MCF 10A (cell line): ENCODE measurements at regions not wholly inside any gene's neighbourhood (a gene's known extent, or its start where the extent isn't known, plus 50 kb on each side); places are given as distances from the start of the nearest gene placed in this dataset.

ENCODE experiments used
- BruUV-seq: library from RNA; stranded (reverse); fragments of 400-500 nt; replicated peaks from 2 replicates; lab custom pipeline; 2021; lab: Mats Ljungman, UMichigan
- CTCF ChIA-PET: fragments of 300-600 bp; sonication (Branson Sonifier 250); formaldehyde crosslinking; extraction: SDS; loops from one replicate; lab custom pipeline; 2021; ENCODE audit warnings: antibody characterized with exemption, inconsistent platforms; lab: Yijun Ruan, JAX
- POLR2A ChIA-PET: fragments of 300-600, 350-650 bp; sonication (Branson Sonifier 250); formaldehyde crosslinking; extraction: SDS; loops from one replicate; lab custom pipeline; 2020; ENCODE audit warnings: antibody characterized with exemption, inconsistent platforms; lab: Yijun Ruan, JAX
- DNase-seq: peaks from one replicate; pipeline ENCODE4 v3.0.0-alpha.2; 2018; ENCODE audit not compliant: unreplicated experiment
- H3K27ac Mint-ChIP-seq: one replicate; pipeline ENCODE4 v1.8.0; 2022; ENCODE audit warnings: mild to moderate bottlenecking, low read depth, mixed read lengths; ENCODE audit not compliant: unreplicated experiment
- H3K27me3 Mint-ChIP-seq: one replicate; pipeline ENCODE4 v1.8.0; 2022; ENCODE audit warnings: mixed read lengths; ENCODE audit not compliant: insufficient read depth, unreplicated experiment
- H3K36me3 Mint-ChIP-seq: one replicate; pipeline ENCODE4 v1.8.0; 2022; ENCODE audit warnings: mild to moderate bottlenecking, moderate library complexity, mixed read lengths; ENCODE audit not compliant: insufficient read depth, unreplicated experiment
- H3K4me1 Mint-ChIP-seq: one replicate; pipeline ENCODE4 v1.8.0; 2022; ENCODE audit warnings: mixed read lengths; ENCODE audit not compliant: insufficient read depth, unreplicated experiment
- H3K4me3 Mint-ChIP-seq: one replicate; pipeline ENCODE4 v1.8.0; 2022; ENCODE audit warnings: mild to moderate bottlenecking, moderate library complexity, mixed read lengths; ENCODE audit not compliant: unreplicated experiment
- H3K9me3 Mint-ChIP-seq: one replicate; pipeline ENCODE4 v1.8.0; 2022; ENCODE audit warnings: mixed read lengths; ENCODE audit not compliant: unreplicated experiment
- CTCF ChIP-seq: fragments of 200-600 bp; IDR thresholded peaks from one replicate; pipeline ENCODE4 v1.8.0; 2022; ENCODE audit warnings: antibody characterized with exemption, mild to moderate bottlenecking; ENCODE audit not compliant: unreplicated experiment
- intact Hi-C: fragments of 100-400 bp; cut with micrococcal nuclease; formaldehyde crosslinking; loops from 2 replicates; pipeline ENCODE4 v1.14.1; 2022

- Mint-ChIP-seq H3K4me1 (no peaks in the 10 kb centered on the region), H3K27ac (no peak overlapping the region), H3K9me3 (peaks cover 9% of the 10 kb centered on the region), H3K4me3 (no peak overlapping the region), H3K36me3 (no peaks in the 10 kb centered on the region), H3K27me3 (peaks cover 14% of the 10 kb centered on the region)
- POLR2A ChIA-PET, result no interaction called here
- no TSS peak for BruUV-seq
- intact Hi-C loops, result no loop called here
- TF ChIP-seq CTCF, result no peak
- no peak for DNase-seq
- CTCF ChIA-PET, result no interaction called here
Measured at GRCh38 chr11:42840176-42840829, 471.5 kb upstream of the API5 start.

DNA sequence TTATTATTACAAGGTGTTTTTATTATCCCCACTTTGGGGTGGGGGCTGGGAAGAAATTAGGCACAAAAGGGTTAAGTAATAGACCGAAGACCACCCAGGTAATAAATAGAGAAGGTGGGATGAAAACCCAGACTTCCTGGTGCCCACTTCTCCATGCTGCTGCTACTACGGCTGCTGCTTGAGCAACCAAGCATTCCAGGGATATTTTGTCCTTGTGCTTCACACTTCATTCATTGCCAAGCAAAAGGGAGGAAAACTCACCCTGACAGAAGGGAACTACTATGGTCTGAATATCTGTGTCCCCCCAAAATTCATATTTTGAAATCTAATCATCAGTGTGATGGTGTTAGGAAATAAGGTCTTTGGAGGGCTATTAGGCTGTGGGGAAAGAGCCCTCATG is 470.9 kb upstream of the API5 start:
- Mint-ChIP-seq H3K9me3 (peaks cover 9% of the 10 kb centered on the region), H3K4me1 (no peaks in the 10 kb centered on the region), H3K27me3 (peaks cover 14% of the 10 kb centered on the region), H3K4me3 (no peak overlapping the region), H3K27ac (no peak overlapping the region), H3K36me3 (no peaks in the 10 kb centered on the region)
- BruUV-seq, result no TSS peak
- DNase-seq, result no peak
- no peak for TF ChIP-seq CTCF
- ChIA-PET POLR2A (no interaction called here), CTCF (no interaction called here)
- intact Hi-C loops, result no loop called here

- no TSS peak for BruUV-seq
- H3K9me3 Mint-ChIP-seq, result peaks cover 9% of the 10 kb centered on the region
- POLR2A ChIA-PET, result no interaction called here
- CTCF ChIA-PET, result no interaction called here
- H3K36me3 Mint-ChIP-seq, result no peaks in the 10 kb centered on the region
- no peak overlapping the region for H3K27ac Mint-ChIP-seq
- no peak for TF ChIP-seq CTCF
- intact Hi-C loops, result no loop called here
- DNase-seq, result no peak
- H3K4me3 Mint-ChIP-seq, result no peak overlapping the region
- no peaks in the 10 kb centered on the region for H3K4me1 Mint-ChIP-seq
- peaks cover 14% of the 10 kb centered on the region for H3K27me3 Mint-ChIP-seq
Measured at GRCh38 chr11:42841556-42841955, 470.2 kb upstream of the API5 start.

DNA sequence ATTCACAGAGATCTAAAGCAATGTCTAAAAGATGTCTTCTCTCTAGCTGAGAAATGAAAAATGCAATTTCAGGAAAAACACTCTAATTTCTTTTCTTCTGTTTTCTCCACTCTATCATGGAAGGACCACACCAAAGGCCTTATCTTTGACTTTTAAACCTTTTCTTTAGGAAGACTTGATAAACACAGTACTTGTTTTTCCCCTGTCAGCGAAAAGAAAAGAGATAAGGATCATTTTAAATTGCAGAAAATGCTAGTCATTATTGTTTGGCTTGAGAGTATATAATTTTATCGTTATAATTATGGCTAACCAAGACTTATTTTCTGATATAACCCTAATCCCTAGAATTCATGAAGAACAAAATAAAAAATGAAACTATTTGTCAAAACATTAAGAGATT is 462.4 kb upstream of the API5 start:
- BruUV-seq, result no TSS peak
- Mint-ChIP-seq H3K27me3 (peaks cover 63% of the 10 kb centered on the region), H3K27ac (no peak overlapping the region), H3K9me3 (peaks cover 7% of the 10 kb centered on the region), H3K36me3 (peaks cover 5% of the 10 kb centered on the region), H3K4me3 (no peak overlapping the region), H3K4me1 (no peaks in the 10 kb centered on the region)
- no peak for TF ChIP-seq CTCF
- CTCF ChIA-PET, result interaction anchor here (0.8 kb wide), 1 partner anchor 7 kb away, joined by 5 read pairs; no protein-coding TSS in a partner anchor
- DNase-seq, result no peak
- intact Hi-C loops, result no loop called here
- POLR2A ChIA-PET, result no interaction called here
